GM12878 (cell line): ENCODE measurements at regions not wholly inside any gene's neighbourhood (a gene's known extent, or its start where the extent isn't known, plus 50 kb on each side); places are given as distances from the start of the nearest gene placed in this dataset.

ENCODE experiments used
- ATAC-seq: fragments of 200-7000 bp; cut with Tn5 transposase; 3 replicates; pipeline ENCODE4 v1.9.1; 2020; ENCODE audit warnings: mild to moderate bottlenecking, moderate library complexity
- BruUV-seq: library from RNA; stranded (reverse); fragments of 400-500 nt; replicated peaks from 2 replicates; lab custom pipeline; 2021; lab: Mats Ljungman, UMichigan
- CTCF ChIA-PET: fragments of 300-600 bp; sonication (Branson Sonifier 250); formaldehyde crosslinking; extraction: SDS; loops from one replicate; lab custom pipeline; 2021; ENCODE audit warnings: inconsistent platforms; lab: Yijun Ruan, JAX
- POLR2A ChIA-PET: fragments of 350-600 bp; formaldehyde crosslinking; extraction: SDS; loops from one replicate; lab custom pipeline; 2021; ENCODE audit warnings: inconsistent platforms; lab: Charles Lee
- RAD21 ChIA-PET: fragments of 300-600 bp; sonication (Branson Sonifier 250); formaldehyde crosslinking; loops from one replicate; lab custom pipeline; 2023; ENCODE audit warnings: antibody characterized with exemption; ENCODE audit not compliant: unreplicated experiment; lab: Charles Lee
- SMC1A ChIA-PET: fragments of 300-600 bp; sonication (Branson Sonifier 250); formaldehyde crosslinking; loops from one replicate; lab custom pipeline; 2023; ENCODE audit not compliant: unreplicated experiment, uncharacterized antibody; lab: Charles Lee
- DNase-seq: peaks from one replicate; pipeline ENCODE4 v3.0.0-alpha.2; 2011; ENCODE audit warnings: low read depth, low spot score
- FAIRE-seq: peaks from 3 replicates; lab custom pipeline; 2011; peaks lifted over from hg19 to GRCh38; lab: Jason Lieb, UNC
- H2AFZ ChIP-seq: 2 replicates; pipeline ENCODE4 v1.6.0; 2011; ENCODE audit warnings: low read depth, low read length, control low read depth; ENCODE audit not compliant: control insufficient read depth
- H3K27ac ChIP-seq: 2 replicates; pipeline ENCODE4 v1.5.1; 2011; ENCODE audit warnings: control low read depth; ENCODE audit not compliant: control insufficient read depth, insufficient read depth
- H3K27me3 ChIP-seq, 2 experiments: replicated peaks in 1 of 2; 2 replicates each; pipeline versions ENCODE4 v1.6.0 to v1.6.1; 2011; ENCODE audit warnings: low read length in 1 of 2; ENCODE audit not compliant: control insufficient read depth in 2 of 2, insufficient read depth in 2 of 2
- H3K36me3 ChIP-seq, 2 experiments: 2 replicates each; pipeline ENCODE4 v1.5.1; 2011; ENCODE audit warnings: low read length in 1 of 2; ENCODE audit not compliant: control insufficient read depth in 2 of 2, insufficient read depth in 2 of 2
- H3K4me1 ChIP-seq: 2 replicates; pipeline ENCODE4 v1.6.1; 2011; ENCODE audit warnings: mild to moderate bottlenecking, low read length, moderate library complexity, mixed read lengths; ENCODE audit not compliant: control insufficient read depth, insufficient read depth
- H3K4me2 ChIP-seq: 2 replicates; pipeline ENCODE4 v1.6.0; 2011; ENCODE audit warnings: control low read depth; ENCODE audit not compliant: control insufficient read depth, insufficient read depth
- H3K4me3 ChIP-seq: fragments of 200-600 bp; sonication (generic); 2 replicates; pipeline ENCODE4 v1.5.1; 2016
- H3K79me2 ChIP-seq: 2 replicates; pipeline ENCODE4 v1.6.0; 2011; ENCODE audit warnings: low read length; ENCODE audit not compliant: control insufficient read depth, insufficient read depth
- H3K9ac ChIP-seq: 2 replicates; pipeline ENCODE4 v1.8.0; 2011; ENCODE audit warnings: low read length, control low read depth, mixed read lengths; ENCODE audit not compliant: control insufficient read depth, insufficient read depth
- H3K9me3 ChIP-seq: replicated peaks from 3 replicates; pipeline ENCODE4 v1.5.1; 2011; ENCODE audit warnings: mild to moderate bottlenecking, low read length; ENCODE audit not compliant: control insufficient read depth, insufficient read depth
- H4K20me1 ChIP-seq: 2 replicates; pipeline ENCODE4 v1.6.0; 2011; ENCODE audit not compliant: control insufficient read depth, insufficient read depth
- CHD2 ChIP-seq: IDR thresholded peaks from 2 replicates; pipeline ENCODE4 v1.6.1; 2011; ENCODE audit warnings: low read depth, low read length, improper control_type of control experiment, borderline replicate concordance
- DPF2 ChIP-seq: fragments of 450-650 bp; IDR thresholded peaks from 2 replicates; pipeline ENCODE4 v1.6.1; 2017; ENCODE audit warnings: mild to moderate bottlenecking
- HCFC1 ChIP-seq: fragments of 150-350 bp; IDR thresholded peaks from 2 replicates; pipeline ENCODE4 v1.6.1; 2014; ENCODE audit warnings: low read length
- MYB ChIP-seq: fragments of 150-350 bp; IDR thresholded peaks from 2 replicates; pipeline ENCODE4 v1.6.1; 2014; ENCODE audit warnings: mild to moderate bottlenecking, low read depth, low read length, borderline replicate concordance
- NR2C1 ChIP-seq: fragments of 450-650 bp; IDR thresholded peaks from 2 replicates; pipeline ENCODE4 v1.6.1; 2017; ENCODE audit warnings: antibody characterized with exemption, mild to moderate bottlenecking, moderate library complexity
- PKNOX1 ChIP-seq: fragments of 450-650 bp; IDR thresholded peaks from 2 replicates; pipeline ENCODE4 v1.6.1; 2016; ENCODE audit warnings: mild to moderate bottlenecking
- PML ChIP-seq: IDR thresholded peaks from 2 replicates; pipeline ENCODE4 v1.6.1; 2012; ENCODE audit warnings: low read length, inconsistent platforms
- POU2F2 ChIP-seq: IDR thresholded peaks from 3 replicates; pipeline ENCODE4 v1.6.1; 2011; ENCODE audit warnings: low read depth, mild to moderate bottlenecking, low read length, borderline replicate concordance
- PRDM15 ChIP-seq: fragments of 450-650 bp; formaldehyde crosslinking; IDR thresholded peaks from 2 replicates; pipeline ENCODE4 v1.4.0; 2020; ENCODE audit warnings: mild to moderate bottlenecking, moderate library complexity
- SUZ12 ChIP-seq: fragments of 200-600 bp; sonication (generic); IDR thresholded peaks from one replicate; pipeline ENCODE4 v1.6.1; 2018; ENCODE audit warnings: antibody characterized with exemption, mild to moderate bottlenecking; ENCODE audit not compliant: unreplicated experiment
- ZBTB11 ChIP-seq: fragments of 450-650 bp; formaldehyde crosslinking; IDR thresholded peaks from 2 replicates; pipeline ENCODE4 v1.5.0; 2022; ENCODE audit warnings: mild to moderate bottlenecking, missing genetic modification characterization
- ZNF24 ChIP-seq: fragments of 450-650 bp; IDR thresholded peaks from 2 replicates; pipeline ENCODE4 v1.6.1; 2017; ENCODE audit warnings: antibody characterized with exemption, mild to moderate bottlenecking
- ZNF592 ChIP-seq: fragments of 450-650 bp; IDR thresholded peaks from 2 replicates; pipeline ENCODE4 v1.6.1; 2017; ENCODE audit warnings: mild to moderate bottlenecking, moderate library complexity
- whole genome bisulfite sequencing: methylation state at CpG from one replicate; pipeline ENCODE4 v1.1.6; 2016; ENCODE audit warnings: low lambda C conversion rate; ENCODE audit not compliant: insufficient replicate concordance, insufficient coverage; ENCODE audit errors: missing lambda C conversion rate; 5-methylcytosine and 5-hydroxymethylcytosine counted together
- in situ Hi-C: fragments of 300-500 bp; cut with MboI; formaldehyde crosslinking; loops from 9 replicates; pipeline ENCODE4 v1.14.3; 2018; ENCODE audit warnings: mixed read lengths
- intact Hi-C: fragments of 100-400 bp; cut with micrococcal nuclease; formaldehyde crosslinking; loops from one replicate; pipeline ENCODE4 v1.14.2; 2022; ENCODE audit not compliant: unreplicated experiment

GRCh38 chr11:90294526-90294925 is 71.7 kb upstream of the CHORDC1 start:
- H3K4me2 ChIP-seq = no peak overlapping the region
- FAIRE-seq (no peak), ATAC-seq (no peak), DNase-seq (no peak)
- H3K79me2 ChIP-seq = no peaks in the 10 kb centered on the region
- H3K9me3 ChIP-seq = no peaks in the 10 kb centered on the region
- CTCF ChIA-PET = interaction anchor here (0.7 kb wide), 1 partner anchor 544 kb away, joined by 3 read pairs; no protein-coding TSS in a partner anchor
- no peak overlapping the region for H3K9ac ChIP-seq
- H3K4me1 ChIP-seq = no peaks in the 10 kb centered on the region
- no peak overlapping the region for H2AFZ ChIP-seq
- in situ Hi-C loops (loop anchor here (25.0 kb wide), 1 partner anchor 943 kb away; no protein-coding TSS in a partner anchor), intact Hi-C loops (no loop called here)
- SMC1A ChIA-PET = interaction anchor here (1.3 kb wide), 1 partner anchor 90 kb away, joined by 3 read pairs; no protein-coding TSS in a partner anchor
- no TSS peak for BruUV-seq
- no peak overlapping the region for H3K4me3 ChIP-seq
- H3K36me3 ChIP-seq = no peaks in the 10 kb centered on the region
- WGBS = 88% methylated on average over 3 of the region's 3 CpGs
- RAD21 ChIA-PET = no interaction called here
- no peaks in the 10 kb centered on the region for H3K27me3 ChIP-seq
- no peak overlapping the region for H3K27ac ChIP-seq
- POLR2A ChIA-PET = interaction anchor here (0.6 kb wide), 1 partner anchor 181 kb away, joined by 4 read pairs; no protein-coding TSS in a partner anchor
- H4K20me1 ChIP-seq = no peaks in the 10 kb centered on the region
- TF ChIP-seq PKNOX1 (no peak), DPF2 (no peak), POU2F2 (no peak), NR2C1 (no peak), ZNF24 (no peak), PML (no peak), PRDM15 (CRISPR knock-in tag) (no peak), CHD2 (no peak), SUZ12 (no peak), HCFC1 (no peak), MYB (no peak), ZNF592 (no peak), ZBTB11 (CRISPR knock-in tag) (no peak)
